Thyroid gland (tissue), 4 donors: ENCODE measurements at regions not wholly inside any gene's neighbourhood (a gene's known extent, or its start where the extent isn't known, plus 50 kb on each side); places are given as distances from the start of the nearest gene placed in this dataset.

Experiments
- POLR2A ChIP-seq, 2 donors: fragments of 450-650 bp; IDR thresholded peaks; one replicate each; pipeline ENCODE4 v1.6.1; 2017; ENCODE audit warnings: antibody characterized with exemption in 2 of 2, mild to moderate bottlenecking in 2 of 2, moderate library complexity in 1 of 2
- TF ChIP-seq, protein P1 (sequence below), 6 experiments: fragments of 200-600 bp in 3 of 6; fragments of 450-650 bp in 3 of 6; sonication (generic) in 3 of 6; IDR thresholded peaks; one replicate each; pipeline ENCODE4 v1.5.1; 2016 to 2019; ENCODE audit warnings: antibody characterized with exemption in 6 of 6, mild to moderate bottlenecking in 2 of 6, inconsistent platforms in 1 of 6, moderate library complexity in 1 of 6

DNA sequence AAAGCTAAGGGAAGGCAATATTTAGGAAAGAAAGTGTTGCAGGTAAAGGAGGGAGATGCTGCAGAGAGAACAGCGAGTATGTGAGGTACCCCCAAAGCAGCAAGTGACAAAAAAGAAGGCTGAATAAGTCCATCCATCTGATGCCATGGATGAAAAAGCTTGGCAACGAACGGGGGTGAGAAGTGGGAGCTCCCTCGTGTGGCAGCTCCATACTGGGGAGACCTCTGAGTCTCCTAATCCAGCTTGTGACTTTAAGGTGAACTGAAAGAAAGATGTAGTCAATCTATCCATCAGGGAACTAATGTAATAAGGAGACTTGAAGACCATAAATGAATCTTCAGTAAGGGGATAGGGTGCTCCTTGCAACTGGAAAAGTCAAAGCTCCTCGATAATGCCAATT, 156.6 kb downstream of the OTOR start:
- TF ChIP-seq, protein P1, sequence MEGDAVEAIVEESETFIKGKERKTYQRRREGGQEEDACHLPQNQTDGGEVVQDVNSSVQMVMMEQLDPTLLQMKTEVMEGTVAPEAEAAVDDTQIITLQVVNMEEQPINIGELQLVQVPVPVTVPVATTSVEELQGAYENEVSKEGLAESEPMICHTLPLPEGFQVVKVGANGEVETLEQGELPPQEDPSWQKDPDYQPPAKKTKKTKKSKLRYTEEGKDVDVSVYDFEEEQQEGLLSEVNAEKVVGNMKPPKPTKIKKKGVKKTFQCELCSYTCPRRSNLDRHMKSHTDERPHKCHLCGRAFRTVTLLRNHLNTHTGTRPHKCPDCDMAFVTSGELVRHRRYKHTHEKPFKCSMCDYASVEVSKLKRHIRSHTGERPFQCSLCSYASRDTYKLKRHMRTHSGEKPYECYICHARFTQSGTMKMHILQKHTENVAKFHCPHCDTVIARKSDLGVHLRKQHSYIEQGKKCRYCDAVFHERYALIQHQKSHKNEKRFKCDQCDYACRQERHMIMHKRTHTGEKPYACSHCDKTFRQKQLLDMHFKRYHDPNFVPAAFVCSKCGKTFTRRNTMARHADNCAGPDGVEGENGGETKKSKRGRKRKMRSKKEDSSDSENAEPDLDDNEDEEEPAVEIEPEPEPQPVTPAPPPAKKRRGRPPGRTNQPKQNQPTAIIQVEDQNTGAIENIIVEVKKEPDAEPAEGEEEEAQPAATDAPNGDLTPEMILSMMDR (IDR thresholded peaks at IDR 0.05) = no peak
- no peak for TF ChIP-seq POLR2A (IDR thresholded peaks at IDR 0.05)
